ENCODE measurements at regions not wholly inside any gene's neighbourhood (a gene's known extent, or its start where the extent isn't known, plus 50 kb on each side); places are given as distances from the start of the nearest gene placed in this dataset.

- H3K4me3 ChIP-seq = no peak overlapping the region
- TF ChIP-seq POLR2AphosphoS5 (IDR thresholded peaks at IDR 0.05) (no peak), CTCF (IDR thresholded peaks at IDR 0.05 in 8 of 11, conservative IDR thresholded peaks at IDR 0.05 in 3 of 11) (no peak), POLR2A (IDR thresholded peaks at IDR 0.05) (no peak)
- intact Hi-C loops (cut with DNase I; ENCODE audit: low total_unique reads) = no loop called here
- no peaks in the 10 kb centered on the region for H3K4me1 ChIP-seq
- H3K36me3 ChIP-seq = no peaks in the 10 kb centered on the region
- 60 to 89% (median 75%) methylated on average over 3 of the region's 3 CpGs for WGBS, 5 donors
- no peak for DNase-seq
- no peaks in the 10 kb centered on the region for H3K9me3 ChIP-seq
- no peaks in the 10 kb centered on the region for H3K27me3 ChIP-seq (replicated peaks in 1 of 7)
- no peak overlapping the region for H3K27ac ChIP-seq
Measured at GRCh38 chr3:18062657-18063025, 320.2 kb upstream of the TBC1D5 start.

GRCh38 chr3:18061737-18062656, 319.6 kb upstream of the TBC1D5 start:
- no peak for DNase-seq
- Histone ChIP-seq H3K9me3 (no peaks in the 10 kb centered on the region), H3K4me3 (no peak overlapping the region), H3K36me3 (no peaks in the 10 kb centered on the region), H3K27ac (no peak overlapping the region), H3K27me3 (replicated peaks in 1 of 7) (no peaks in the 10 kb centered on the region), H3K4me1 (no peaks in the 10 kb centered on the region)
- TF ChIP-seq CTCF (IDR thresholded peaks at IDR 0.05 in 8 of 11, conservative IDR thresholded peaks at IDR 0.05 in 3 of 11) = no peak
- TF ChIP-seq POLR2AphosphoS5 (IDR thresholded peaks at IDR 0.05) = no peak
- TF ChIP-seq POLR2A (IDR thresholded peaks at IDR 0.05) = no peak
- intact Hi-C loops (cut with DNase I; ENCODE audit: low total_unique reads) = no loop called here
- 75 to 90% (median 80%) methylated on average over 1 of the region's 1 CpG for WGBS, 5 donors

GRCh38 chr3:18058666-18059065, 316.2 kb upstream of the TBC1D5 start:
- Histone ChIP-seq H3K36me3 (no peaks in the 10 kb centered on the region), H3K4me1 (no peaks in the 10 kb centered on the region), H3K27ac (no peak overlapping the region), H3K4me3 (no peak overlapping the region), H3K27me3 (replicated peaks in 1 of 7) (no peaks in the 10 kb centered on the region), H3K9me3 (peaks cover 0 to 21% (median 15%) of the 10 kb centered on the region in 8 donors)
- TF ChIP-seq POLR2AphosphoS5 (IDR thresholded peaks at IDR 0.05) = no peak
- intact Hi-C loops (cut with DNase I; ENCODE audit: low total_unique reads) = no loop called here
- DNase-seq = no peak
- WGBS, 5 donors = 72 to 94% (median 88%) methylated on average over 2 of the region's 2 CpGs

GRCh38 chr3:18057471-18058091, 315.1 kb upstream of the TBC1D5 start:
- Histone ChIP-seq H3K27me3 (replicated peaks in 1 of 7) (no peaks in the 10 kb centered on the region), H3K4me1 (no peaks in the 10 kb centered on the region), H3K27ac (no peak overlapping the region), H3K36me3 (no peaks in the 10 kb centered on the region), H3K9me3 (peaks cover 0 to 21% (median 15%) of the 10 kb centered on the region in 8 donors), H3K4me3 (no peak overlapping the region)
- no peak for DNase-seq
- intact Hi-C loops (cut with DNase I; ENCODE audit: low total_unique reads) = no loop called here
- TF ChIP-seq POLR2AphosphoS5 (IDR thresholded peaks at IDR 0.05) (no peak), CTCF (IDR thresholded peaks at IDR 0.05 in 8 of 11, conservative IDR thresholded peaks at IDR 0.05 in 3 of 11) (no peak), POLR2A (IDR thresholded peaks at IDR 0.05) (no peak)
- WGBS, 5 donors = 64 to 83% (median 76%) methylated on average over 2 of the region's 2 CpGs
